HepG2 (cell line): ENCODE measurements at regions not wholly inside any gene's neighbourhood (a gene's known extent, or its start where the extent isn't known, plus 50 kb on each side); places are given as distances from the start of the nearest gene placed in this dataset.

ENCODE experiments used
- HDAC1 ChIP-seq: sonication (generic); formaldehyde crosslinking; IDR thresholded peaks from 2 replicates; pipeline ENCODE4 v1.5.1; 2020; ENCODE audit warnings: mild to moderate bottlenecking, missing genetic modification reagents
- KDM1A ChIP-seq: IDR thresholded peaks from 2 replicates; pipeline ENCODE4 v1.6.1; 2016; ENCODE audit warnings: missing compliant biosample characterization
- KDM5A ChIP-seq: fragments of 200-600 bp; sonication (generic); IDR thresholded peaks from 2 replicates; pipeline ENCODE4 v1.7.0; 2018; ENCODE audit warnings: antibody characterized with exemption, mild to moderate bottlenecking, low read length, borderline replicate concordance
- KDM5B ChIP-seq: sonication (generic); formaldehyde crosslinking; IDR thresholded peaks from 2 replicates; pipeline ENCODE4 v1.4.0; 2020; ENCODE audit warnings: missing genetic modification reagents, mild to moderate bottlenecking, borderline replicate concordance
- MAFK ChIP-seq, 2 experiments: IDR thresholded peaks in 1 of 2; conservative IDR thresholded peaks in 1 of 2; 2 replicates each; pipeline ENCODE4 v1.6.1; 2011; ENCODE audit warnings: improper control_type of control experiment in 2 of 2, low read length in 2 of 2
- MEIS2 ChIP-seq: sonication (generic); formaldehyde crosslinking; IDR thresholded peaks from 2 replicates; pipeline ENCODE4 v1.9.0; 2021; ENCODE audit warnings: mild to moderate bottlenecking, missing genetic modification reagents
- ZC3H13 ChIP-seq: sonication (generic); formaldehyde crosslinking; IDR thresholded peaks from 2 replicates; pipeline ENCODE4 v1.8.1; 2023; ENCODE audit warnings: mild to moderate bottlenecking, missing genetic modification reagents, moderate library complexity
- ZFY ChIP-seq: sonication (generic); formaldehyde crosslinking; IDR thresholded peaks from 2 replicates; pipeline ENCODE4 v1.4.0; 2020; ENCODE audit warnings: missing genetic modification reagents
- ZNF24 ChIP-seq: fragments of 450-650 bp; IDR thresholded peaks from 2 replicates; pipeline ENCODE4 v1.6.1; 2017; ENCODE audit warnings: antibody characterized with exemption, mild to moderate bottlenecking
- ZNF292 ChIP-seq: sonication (generic); formaldehyde crosslinking; IDR thresholded peaks from 2 replicates; pipeline ENCODE4 v1.8.1; 2022; ENCODE audit warnings: mild to moderate bottlenecking, low read depth, missing genetic modification reagents, borderline replicate concordance
- ZNF550 ChIP-seq: sonication (generic); formaldehyde crosslinking; IDR thresholded peaks from 2 replicates; pipeline ENCODE4 v1.4.0; 2020; ENCODE audit warnings: mild to moderate bottlenecking, missing genetic modification reagents, borderline replicate concordance
- ZNF615 ChIP-seq: sonication (generic); formaldehyde crosslinking; IDR thresholded peaks from 2 replicates; pipeline ENCODE4 v1.5.0; 2020; ENCODE audit warnings: mild to moderate bottlenecking, missing genetic modification reagents, borderline replicate concordance
- TF ChIP-seq, protein P1 (sequence below): sonication (generic); formaldehyde crosslinking; IDR thresholded peaks from 2 replicates; pipeline ENCODE4 v1.4.0; 2020; ENCODE audit warnings: missing genetic modification reagents
- TF ChIP-seq, protein P2 (sequence below): sonication (generic); formaldehyde crosslinking; IDR thresholded peaks from one replicate; pipeline ENCODE4 v1.5.1; 2020; ENCODE audit warnings: mild to moderate bottlenecking, missing genetic modification reagents; ENCODE audit errors: not compliant biosample characterization
- TF ChIP-seq, protein P3 (sequence below): sonication (generic); formaldehyde crosslinking; IDR thresholded peaks from 2 replicates; pipeline ENCODE4; 2020; ENCODE audit warnings: missing genetic modification reagents, mild to moderate bottlenecking, borderline replicate concordance

DNA sequence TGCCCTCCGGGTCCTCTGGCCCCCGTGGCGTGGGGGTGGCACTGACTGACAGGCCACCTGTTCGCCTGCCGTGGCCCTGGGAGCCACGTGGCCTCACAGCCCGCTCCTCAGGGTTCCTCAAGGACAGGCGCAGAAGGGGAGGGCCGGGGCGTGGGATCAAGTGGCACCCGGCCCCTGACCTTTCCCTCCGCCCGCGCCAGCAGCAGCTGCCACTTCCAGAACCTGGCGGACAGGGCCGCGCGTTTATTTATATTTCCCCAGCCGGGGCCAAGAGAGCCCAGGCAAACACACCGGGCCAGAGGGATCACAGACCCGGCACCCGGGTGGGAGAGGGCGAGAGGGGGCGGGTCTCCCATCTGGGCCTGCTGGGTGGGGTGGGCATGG is 92.6 kb downstream of the RFLNA start (continued):
- no peak for TF ChIP-seq KDM5A
- TF ChIP-seq, protein P1, sequence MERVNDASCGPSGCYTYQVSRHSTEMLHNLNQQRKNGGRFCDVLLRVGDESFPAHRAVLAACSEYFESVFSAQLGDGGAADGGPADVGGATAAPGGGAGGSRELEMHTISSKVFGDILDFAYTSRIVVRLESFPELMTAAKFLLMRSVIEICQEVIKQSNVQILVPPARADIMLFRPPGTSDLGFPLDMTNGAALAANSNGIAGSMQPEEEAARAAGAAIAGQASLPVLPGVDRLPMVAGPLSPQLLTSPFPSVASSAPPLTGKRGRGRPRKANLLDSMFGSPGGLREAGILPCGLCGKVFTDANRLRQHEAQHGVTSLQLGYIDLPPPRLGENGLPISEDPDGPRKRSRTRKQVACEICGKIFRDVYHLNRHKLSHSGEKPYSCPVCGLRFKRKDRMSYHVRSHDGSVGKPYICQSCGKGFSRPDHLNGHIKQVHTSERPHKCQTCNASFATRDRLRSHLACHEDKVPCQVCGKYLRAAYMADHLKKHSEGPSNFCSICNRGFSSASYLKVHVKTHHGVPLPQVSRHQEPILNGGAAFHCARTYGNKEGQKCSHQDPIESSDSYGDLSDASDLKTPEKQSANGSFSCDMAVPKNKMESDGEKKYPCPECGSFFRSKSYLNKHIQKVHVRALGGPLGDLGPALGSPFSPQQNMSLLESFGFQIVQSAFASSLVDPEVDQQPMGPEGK (CRISPR knock-in tag): peak; percentile 89
- 0 out of 2 replicates have a peak, but pooled peaks have one; percentile 35 for TF ChIP-seq ZNF292
- no peak for TF ChIP-seq ZNF550 (CRISPR knock-in tag)
- TF ChIP-seq MEIS2: peak; percentile 54; the same call in 1 of the 2 replicates
- TF ChIP-seq, protein P2, sequence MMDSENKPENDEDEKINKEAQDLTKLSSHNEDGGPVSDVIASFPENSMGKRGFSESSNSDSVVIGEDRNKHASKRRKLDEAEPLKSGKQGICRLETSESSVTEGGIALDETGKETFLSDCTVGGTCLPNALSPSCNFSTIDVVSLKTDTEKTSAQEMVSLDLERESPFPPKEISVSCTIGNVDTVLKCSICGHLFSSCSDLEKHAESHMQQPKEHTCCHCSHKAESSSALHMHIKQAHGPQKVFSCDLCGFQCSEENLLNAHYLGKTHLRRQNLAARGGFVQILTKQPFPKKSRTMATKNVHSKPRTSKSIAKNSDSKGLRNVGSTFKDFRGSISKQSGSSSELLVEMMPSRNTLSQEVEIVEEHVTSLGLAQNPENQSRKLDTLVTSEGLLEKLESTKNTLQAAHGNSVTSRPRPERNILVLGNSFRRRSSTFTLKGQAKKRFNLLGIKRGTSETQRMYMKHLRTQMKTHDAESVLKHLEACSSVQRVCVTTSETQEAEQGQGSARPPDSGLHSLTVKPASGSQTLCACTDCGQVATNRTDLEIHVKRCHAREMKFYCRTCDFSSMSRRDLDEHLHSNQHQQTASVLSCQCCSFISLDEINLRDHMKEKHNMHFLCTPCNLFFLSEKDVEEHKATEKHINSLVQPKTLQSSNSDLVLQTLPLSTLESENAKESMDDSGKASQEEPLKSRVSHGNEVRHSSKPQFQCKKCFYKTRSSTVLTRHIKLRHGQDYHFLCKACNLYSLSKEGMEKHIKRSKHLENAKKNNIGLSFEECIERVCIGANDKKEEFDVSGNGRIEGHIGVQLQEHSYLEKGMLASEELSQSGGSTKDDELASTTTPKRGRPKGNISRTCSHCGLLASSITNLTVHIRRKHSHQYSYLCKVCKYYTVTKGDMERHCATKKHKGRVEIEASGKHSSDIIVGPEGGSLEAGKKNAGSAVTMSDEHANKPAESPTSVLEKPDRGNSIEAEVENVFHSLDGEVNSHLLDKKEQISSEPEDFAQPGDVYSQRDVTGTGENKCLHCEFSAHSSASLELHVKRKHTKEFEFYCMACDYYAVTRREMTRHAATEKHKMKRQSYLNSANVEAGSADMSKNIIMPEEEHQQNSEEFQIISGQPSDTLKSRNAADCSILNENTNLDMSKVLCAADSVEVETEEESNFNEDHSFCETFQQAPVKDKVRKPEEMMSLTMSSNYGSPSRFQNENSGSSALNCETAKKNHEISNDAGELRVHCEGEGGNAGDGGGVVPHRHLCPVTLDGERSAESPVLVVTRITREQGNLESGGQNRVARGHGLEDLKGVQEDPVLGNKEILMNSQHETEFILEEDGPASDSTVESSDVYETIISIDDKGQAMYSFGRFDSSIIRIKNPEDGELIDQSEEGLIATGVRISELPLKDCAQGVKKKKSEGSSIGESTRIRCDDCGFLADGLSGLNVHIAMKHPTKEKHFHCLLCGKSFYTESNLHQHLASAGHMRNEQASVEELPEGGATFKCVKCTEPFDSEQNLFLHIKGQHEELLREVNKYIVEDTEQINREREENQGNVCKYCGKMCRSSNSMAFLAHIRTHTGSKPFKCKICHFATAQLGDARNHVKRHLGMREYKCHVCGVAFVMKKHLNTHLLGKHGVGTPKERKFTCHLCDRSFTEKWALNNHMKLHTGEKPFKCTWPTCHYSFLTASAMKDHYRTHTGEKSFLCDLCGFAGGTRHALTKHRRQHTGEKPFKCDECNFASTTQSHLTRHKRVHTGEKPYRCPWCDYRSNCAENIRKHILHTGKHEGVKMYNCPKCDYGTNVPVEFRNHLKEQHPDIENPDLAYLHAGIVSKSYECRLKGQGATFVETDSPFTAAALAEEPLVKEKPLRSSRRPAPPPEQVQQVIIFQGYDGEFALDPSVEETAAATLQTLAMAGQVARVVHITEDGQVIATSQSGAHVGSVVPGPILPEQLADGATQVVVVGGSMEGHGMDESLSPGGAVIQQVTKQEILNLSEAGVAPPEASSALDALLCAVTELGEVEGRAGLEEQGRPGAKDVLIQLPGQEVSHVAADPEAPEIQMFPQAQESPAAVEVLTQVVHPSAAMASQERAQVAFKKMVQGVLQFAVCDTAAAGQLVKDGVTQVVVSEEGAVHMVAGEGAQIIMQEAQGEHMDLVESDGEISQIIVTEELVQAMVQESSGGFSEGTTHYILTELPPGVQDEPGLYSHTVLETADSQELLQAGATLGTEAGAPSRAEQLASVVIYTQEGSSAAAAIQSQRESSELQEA (CRISPR knock-in tag): no peak
- TF ChIP-seq, protein P3, sequence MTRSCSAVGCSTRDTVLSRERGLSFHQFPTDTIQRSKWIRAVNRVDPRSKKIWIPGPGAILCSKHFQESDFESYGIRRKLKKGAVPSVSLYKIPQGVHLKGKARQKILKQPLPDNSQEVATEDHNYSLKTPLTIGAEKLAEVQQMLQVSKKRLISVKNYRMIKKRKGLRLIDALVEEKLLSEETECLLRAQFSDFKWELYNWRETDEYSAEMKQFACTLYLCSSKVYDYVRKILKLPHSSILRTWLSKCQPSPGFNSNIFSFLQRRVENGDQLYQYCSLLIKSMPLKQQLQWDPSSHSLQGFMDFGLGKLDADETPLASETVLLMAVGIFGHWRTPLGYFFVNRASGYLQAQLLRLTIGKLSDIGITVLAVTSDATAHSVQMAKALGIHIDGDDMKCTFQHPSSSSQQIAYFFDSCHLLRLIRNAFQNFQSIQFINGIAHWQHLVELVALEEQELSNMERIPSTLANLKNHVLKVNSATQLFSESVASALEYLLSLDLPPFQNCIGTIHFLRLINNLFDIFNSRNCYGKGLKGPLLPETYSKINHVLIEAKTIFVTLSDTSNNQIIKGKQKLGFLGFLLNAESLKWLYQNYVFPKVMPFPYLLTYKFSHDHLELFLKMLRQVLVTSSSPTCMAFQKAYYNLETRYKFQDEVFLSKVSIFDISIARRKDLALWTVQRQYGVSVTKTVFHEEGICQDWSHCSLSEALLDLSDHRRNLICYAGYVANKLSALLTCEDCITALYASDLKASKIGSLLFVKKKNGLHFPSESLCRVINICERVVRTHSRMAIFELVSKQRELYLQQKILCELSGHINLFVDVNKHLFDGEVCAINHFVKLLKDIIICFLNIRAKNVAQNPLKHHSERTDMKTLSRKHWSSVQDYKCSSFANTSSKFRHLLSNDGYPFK (CRISPR knock-in tag): no peak
- peak; percentile 66 for TF ChIP-seq HDAC1 (CRISPR knock-in tag)
- no peak for TF ChIP-seq ZC3H13 (CRISPR knock-in tag)
- TF ChIP-seq MAFK (conservative IDR thresholded peaks at IDR 0.05 in 1 of 2, IDR thresholded peaks at IDR 0.05 in 1 of 2; ENCODE audit: low read length in 2 of 2): no peak
- TF ChIP-seq KDM1A: no peak
- peak; percentile 48; the same call in 1 of the 2 replicates for TF ChIP-seq KDM5B
- 0 out of 2 replicates have a peak, but pooled peaks have one; percentile 31 for TF ChIP-seq ZFY (CRISPR knock-in tag)
- no peak for TF ChIP-seq ZNF24
- no peak for TF ChIP-seq ZNF615 (CRISPR knock-in tag)
